ENCODE measurements at regions not wholly inside any gene's neighbourhood (a gene's known extent, or its start where the extent isn't known, plus 50 kb on each side); places are given as distances from the start of the nearest gene placed in this dataset.
"Not testable (repeated sequence)": the region's sequence is repeated elsewhere in the genome, so short reads cannot be mapped to it uniquely, and the experiment has no call there.

DNA sequence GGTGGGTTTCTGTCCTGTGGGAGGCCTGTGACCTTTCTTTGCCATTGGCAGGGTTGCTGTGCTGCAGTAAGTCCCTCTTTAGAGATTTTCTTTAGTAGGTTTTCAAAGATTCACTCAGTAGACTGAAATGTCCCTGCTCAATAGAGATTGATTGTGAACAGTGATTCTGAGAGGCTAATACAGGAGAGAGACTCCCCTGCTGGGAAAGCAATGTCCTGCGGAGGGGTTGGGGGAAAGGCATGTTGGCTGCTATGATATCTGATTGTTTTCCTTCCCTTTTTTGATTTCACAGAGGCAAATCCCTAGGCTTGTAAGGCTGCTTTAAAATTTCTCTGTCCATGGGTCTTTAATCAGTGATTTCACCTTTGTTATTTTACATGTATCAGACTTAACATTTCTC is 589.9 kb downstream of the ADGRL2 start:
- DNase-seq: no peak

GRCh38 chr1:82388679-82389078 is 587.9 kb downstream of the ADGRL2 start:
- no peak for DNase-seq

- no peak for DNase-seq
Measured at GRCh38 chr1:82387012-82387366, 586.3 kb downstream of the ADGRL2 start.

GRCh38 chr1:82386365-82387011 is 585.8 kb downstream of the ADGRL2 start:
- DNase-seq: no peak

GRCh38 chr1:82384776-82385175 is 584.0 kb downstream of the ADGRL2 start:
- DNase-seq: no peak

DNA sequence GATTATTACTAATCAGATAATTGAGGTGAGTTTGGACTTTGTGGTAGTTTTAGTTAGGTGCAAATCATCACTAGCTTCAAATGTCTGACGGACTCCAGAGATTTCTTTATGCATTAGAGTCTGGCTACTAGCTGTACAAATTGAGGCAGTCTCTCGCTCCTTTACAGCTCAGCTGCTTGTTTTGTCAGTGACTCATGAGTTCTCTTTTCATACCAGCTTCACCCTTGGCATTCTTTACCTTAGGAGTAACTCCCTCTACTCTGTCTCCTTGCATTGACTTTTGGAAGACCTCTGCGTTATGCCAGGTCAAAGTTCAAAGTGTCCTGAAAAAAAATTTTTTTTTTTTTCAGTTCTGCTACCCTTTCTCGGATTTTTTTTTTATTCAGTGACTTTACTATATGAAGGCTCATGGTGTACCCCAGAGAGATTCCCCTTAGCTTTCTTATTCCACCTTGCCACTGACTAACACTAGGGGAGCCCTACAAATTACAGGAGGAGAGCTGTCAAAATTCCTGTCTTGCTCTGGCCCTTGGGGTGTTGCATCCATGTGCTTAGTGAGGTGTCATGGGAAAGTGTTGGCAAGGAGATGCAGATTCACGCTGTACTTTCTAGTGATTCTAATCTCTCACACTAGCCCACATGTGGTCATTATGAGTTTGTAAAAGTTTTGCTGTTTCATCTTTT is 576.6 kb downstream of the ADGRL2 start:
- DNase-seq: no peak

GRCh38 chr1:82373710-82374109 is 573.0 kb downstream of the ADGRL2 start:
- DNase-seq: no peak

- no peak for DNase-seq
Measured at GRCh38 chr1:82371844-82372498, 571.2 kb downstream of the ADGRL2 start.

- no peak for DNase-seq
Measured at GRCh38 chr1:82367456-82367855, 566.7 kb downstream of the ADGRL2 start.

GRCh38 chr1:82366689-82367088 is 566.0 kb downstream of the ADGRL2 start:
- no peak for DNase-seq

- DNase-seq: not testable (repeated sequence)
Measured at GRCh38 chr1:82359541-82359940, 558.8 kb downstream of the ADGRL2 start.

DNA sequence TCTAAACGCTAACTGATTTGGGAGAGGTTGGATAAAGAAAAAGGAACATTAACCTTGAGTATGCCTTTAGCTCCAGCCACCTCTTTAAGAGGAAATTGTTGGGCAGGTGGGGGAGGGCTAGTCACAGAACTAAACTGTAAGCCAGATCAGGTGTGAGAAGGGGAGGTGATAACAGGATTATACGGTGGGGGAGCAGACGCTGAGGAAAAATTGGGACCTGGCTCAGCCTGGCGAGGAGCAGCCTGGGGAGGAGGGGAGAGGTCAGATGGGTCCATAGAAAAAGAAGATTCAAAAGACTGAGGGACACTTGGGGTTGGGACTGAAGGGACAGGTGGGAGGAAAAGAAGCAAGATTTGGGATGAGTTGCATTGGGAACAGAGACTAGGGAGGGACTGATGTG is 558.0 kb downstream of the ADGRL2 start:
- DNase-seq: not testable (repeated sequence)

- not testable (repeated sequence) for DNase-seq
Measured at GRCh38 chr1:82354546-82354945, 553.8 kb downstream of the ADGRL2 start.

DNA sequence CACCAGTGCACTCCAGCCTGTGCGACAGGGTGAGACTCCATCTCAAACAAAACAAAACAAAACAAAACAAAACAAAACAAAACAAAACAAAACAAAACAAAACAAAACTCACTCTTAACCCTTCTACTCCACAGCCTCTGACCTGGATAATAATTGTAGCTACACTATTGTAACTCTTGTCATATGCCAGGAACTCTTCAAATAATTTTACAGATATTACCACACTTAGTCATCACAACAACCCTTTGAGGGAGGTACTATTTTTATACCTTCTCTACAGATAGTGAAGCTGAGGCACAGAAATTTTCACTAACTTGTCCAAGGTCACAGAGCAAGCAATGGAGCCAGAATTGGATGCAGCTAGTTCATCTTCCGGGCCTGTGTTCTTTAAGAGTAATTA is 547.8 kb downstream of the ADGRL2 start:
- no peak for DNase-seq

DNA sequence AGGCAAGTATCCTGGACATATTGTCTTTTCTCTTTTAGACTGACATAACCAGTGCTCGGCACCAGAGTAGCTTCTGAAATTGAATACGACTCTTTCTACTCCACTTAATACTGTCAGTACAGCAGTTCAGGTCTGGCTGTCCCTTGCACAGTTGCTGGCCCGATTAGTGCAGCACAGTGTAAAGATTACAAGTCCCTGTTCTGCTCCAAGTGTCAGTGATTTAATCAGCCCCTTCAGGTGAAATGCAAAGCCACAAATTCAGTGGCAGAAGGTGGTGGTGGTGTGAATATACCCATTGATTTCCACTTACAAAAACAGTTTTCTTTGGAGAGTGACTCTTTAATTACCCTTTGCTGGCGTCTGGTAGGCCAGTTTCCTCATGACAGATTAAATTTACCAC is 545.4 kb downstream of the ADGRL2 start:
- DNase-seq: no peak

- no peak for DNase-seq
Measured at GRCh38 chr1:82343381-82343780, 542.6 kb downstream of the ADGRL2 start.

GRCh38 chr1:82337635-82338034 is 536.9 kb downstream of the ADGRL2 start:
- no peak for DNase-seq

- no peak for DNase-seq
Measured at GRCh38 chr1:82330330-82330729, 529.6 kb downstream of the ADGRL2 start.

- DNase-seq: no peak
Measured at GRCh38 chr1:82329226-82329625, 528.5 kb downstream of the ADGRL2 start.

GRCh38 chr1:82323144-82323841 is 522.6 kb downstream of the ADGRL2 start:
- DNase-seq: no peak

GRCh38 chr1:82321794-82322193 is 521.1 kb downstream of the ADGRL2 start:
- no peak for DNase-seq

DNA sequence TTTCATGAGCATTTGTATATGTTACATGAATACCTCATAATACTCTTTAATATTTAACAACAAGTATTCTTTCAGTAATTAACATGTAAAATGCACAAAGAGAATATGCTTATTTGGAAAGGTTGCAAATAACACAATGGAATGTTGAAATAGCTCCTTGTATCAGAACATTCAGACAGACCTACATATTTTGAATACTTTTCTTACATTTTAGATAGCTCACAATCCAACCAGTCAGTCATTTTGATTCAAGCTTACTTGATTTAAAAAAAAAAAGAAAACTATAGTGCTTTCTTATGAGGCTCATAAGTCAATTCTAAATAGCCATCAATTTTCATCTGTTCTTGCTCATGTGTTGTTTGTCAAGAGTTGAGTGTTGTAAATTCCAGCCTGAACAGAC is 518.8 kb downstream of the ADGRL2 start:
- no peak for DNase-seq

DNA sequence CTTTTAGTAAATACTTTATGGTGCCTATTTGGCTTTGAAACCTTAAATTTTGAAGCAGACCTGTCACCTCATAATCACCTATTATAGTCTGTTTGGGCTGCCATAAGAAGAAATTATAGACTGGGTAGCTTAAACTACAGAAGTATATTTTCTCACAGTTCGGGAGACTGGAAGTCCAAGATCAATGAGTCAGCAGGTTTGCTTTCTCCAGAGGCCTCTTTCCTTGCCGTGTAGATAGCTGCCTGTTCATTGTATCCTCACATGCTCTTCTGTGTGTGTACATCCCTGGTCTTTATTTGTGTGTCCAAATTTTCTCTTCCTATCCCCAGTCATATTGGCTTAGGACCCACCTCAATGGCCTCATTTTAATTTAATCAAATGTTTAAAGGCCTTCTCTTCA is 518.2 kb downstream of the ADGRL2 start:
- no peak for DNase-seq

- no peak for DNase-seq
Measured at GRCh38 chr1:82318265-82318664, 517.5 kb downstream of the ADGRL2 start.

Measured in activated CD4-positive, CD25-positive, alpha-beta regulatory T cell treated with anti-CD3 and anti-CD28 coated beads, Interleukin-2, amount 50 U/mL, for 72 hours (primary cell).